ENCODE measurements at regions not wholly inside any gene's neighbourhood (a gene's known extent, or its start where the extent isn't known, plus 50 kb on each side); places are given as distances from the start of the nearest gene placed in this dataset.
A peak's percentile ranks its signal among the peaks of the same experiment; 100 is the strongest.

DNA sequence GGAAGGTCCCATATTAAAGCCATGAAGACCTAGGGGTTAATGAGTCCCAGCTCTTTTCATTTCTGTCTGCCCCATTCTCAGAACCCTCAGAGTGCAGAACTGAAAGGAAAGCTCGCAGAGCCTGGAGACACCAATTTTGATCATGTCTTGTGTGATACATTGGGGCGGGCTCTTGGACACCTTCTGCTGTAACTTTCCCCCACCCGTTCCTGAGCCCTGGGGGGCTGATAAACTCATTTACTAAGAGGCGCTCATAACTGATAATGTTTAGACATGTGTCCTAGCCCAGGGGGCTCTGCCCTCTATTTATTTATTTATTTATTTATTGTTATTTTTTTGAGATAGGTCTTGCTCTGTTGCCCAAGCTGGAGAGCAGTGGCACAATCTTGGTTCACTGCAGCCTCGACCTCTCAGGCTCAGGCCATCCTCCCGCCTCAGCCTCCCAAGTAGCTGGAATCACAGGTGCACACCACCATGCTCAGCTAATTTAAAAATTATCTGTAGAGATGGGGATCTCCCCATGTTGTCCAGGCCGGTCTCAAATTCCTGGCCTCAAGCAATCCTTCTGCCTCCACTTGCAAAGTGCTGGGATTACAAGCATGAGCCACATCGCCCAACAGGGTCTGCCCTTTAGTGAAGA is 72.4 kb upstream of the HAAO start:
- DNase-seq: no peak

DNA sequence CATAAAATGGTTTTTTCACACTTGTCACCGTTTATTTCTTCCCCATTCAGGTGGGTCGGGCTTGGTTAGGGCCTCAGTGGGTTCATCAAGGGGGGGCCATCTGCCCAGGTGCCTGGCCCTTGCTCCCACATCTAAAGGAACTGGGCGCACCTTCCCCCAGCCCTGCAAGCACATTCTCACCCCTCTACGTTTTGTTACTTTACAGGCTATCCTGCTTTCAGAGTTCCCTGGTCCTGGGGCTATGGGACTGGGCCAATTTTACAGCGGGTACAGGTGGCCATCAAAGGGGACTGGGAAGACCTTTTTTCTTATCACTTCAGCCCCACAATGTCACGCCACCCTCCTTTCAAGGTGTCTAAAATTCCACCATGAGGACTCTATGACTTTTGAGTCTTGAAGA is 71.8 kb upstream of the HAAO start:
- no peak for DNase-seq

DNA sequence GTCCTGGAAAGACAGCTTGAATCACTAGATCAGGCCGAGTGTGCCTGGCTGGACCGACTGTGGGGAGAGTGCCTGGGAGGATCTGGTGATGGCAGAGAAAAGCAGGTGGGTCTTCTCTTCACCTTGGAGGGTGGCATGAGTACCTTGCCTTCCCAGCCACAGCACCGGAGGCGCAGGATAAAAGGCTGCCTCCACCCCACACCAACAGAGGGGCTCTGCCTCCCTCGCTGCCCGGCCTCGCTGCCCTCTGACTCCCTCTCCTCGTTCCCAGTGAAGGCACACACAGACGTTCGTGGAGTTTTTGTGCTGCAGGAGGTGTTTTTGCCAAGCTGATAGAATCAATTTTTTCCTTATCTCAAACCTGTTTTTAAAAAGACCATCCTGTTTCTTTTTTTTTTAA is 71.4 kb upstream of the HAAO start:
- DNase-seq: no peak

DNA sequence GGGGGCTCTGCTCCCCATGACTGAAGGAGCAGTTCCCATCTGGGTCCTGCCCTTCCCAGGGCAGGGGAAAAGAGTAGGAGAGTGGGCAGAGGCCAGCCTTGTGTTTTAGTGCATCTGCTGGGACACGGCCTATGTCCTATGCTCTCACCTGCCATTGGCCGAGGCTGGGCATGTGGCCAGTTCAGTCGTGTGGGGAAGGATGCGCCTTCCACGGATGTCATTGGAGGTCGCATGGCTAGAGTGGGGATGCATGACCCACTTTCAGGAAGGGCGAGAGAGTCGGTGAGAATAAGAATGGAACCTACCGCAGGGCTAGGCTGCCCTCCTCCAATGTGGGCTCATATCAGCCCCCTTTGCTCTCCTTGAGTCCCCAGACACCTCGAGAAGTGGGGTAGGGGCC is 70.9 kb upstream of the HAAO start:
- DNase-seq: no peak

DNA sequence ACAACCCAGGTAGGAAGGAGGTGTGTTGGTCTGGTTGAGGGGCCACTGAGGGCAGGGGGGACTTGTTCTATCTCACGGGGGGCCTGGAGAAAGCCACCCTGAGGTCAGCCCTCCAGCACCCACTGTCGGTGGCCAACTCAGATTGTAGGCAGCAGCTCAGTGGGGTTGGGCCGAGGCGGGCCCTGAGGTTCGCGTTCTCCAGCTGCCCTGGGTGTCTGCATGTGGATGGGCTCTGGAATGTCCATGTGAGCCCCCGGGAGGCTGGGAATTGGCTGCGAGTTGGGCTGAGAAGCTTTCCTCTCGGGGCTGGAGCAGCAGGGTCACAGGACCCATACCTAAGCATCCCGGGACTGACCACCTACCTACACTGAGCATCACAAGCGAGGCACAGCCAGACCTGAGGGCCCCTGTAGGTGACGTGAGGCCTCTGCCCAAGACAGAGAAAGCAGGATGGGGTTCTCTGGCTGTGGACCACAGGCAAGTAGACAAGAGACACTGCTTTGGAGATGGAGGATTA is 70.3 kb upstream of the HAAO start:
- no peak for DNase-seq

DNA sequence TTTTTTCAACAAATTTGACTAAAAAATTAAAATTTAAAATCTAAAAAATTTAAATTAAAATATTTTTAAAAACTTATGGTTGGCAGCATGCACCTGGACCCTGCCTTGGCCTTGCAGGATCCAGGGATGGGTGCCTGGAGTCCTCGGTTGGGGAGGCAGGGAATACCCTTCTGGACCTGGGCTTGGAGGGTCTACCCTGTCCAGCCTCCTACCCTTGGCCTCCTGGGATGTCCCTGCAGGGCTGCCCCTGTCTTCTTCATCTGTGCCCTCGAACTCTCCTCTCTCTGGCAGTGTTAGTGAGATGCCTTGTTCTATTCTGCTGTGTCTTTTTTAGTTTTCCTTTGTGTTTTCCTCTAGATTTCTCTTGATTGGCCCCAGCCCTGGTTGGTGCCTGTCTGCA is 68.9 kb upstream of the HAAO start:
- DNase-seq: no peak

DNA sequence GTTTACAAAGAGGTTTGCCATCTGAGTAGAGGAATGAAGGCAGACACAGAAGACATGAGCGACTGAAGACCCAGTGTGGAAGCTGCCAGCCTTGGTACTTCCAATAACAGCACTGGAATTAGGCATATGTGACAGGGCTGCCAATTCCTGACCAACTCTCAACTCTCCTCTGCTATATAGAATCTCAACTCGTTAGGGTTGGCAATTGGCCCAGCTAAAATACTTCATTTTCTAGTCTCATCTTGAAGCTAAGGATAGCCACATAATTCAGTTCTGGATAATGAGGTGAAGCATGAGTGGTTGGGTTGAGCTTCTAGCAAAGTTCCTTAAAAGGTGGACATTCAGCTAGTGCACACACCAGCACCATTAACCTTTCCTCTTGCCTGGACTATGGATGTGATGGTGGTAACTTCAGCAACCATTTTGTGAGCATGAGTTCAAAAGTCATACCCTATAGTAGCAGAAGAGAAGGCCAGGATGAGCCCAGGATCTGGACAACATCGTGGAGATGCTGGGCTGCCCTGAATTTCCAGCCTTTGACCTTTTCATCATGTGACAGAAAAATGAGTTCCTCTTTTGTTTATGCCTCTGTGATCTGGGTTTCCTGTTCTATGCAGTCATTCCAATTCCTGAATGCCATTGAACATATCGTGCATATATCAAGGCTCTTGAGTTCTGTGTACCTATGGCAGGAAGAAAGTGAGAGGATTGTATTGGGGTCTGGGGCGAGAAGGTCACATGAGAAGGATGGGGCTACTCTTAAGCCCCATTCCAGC is 68.1 kb upstream of the HAAO start:
- DNase-seq: no peak

DNA sequence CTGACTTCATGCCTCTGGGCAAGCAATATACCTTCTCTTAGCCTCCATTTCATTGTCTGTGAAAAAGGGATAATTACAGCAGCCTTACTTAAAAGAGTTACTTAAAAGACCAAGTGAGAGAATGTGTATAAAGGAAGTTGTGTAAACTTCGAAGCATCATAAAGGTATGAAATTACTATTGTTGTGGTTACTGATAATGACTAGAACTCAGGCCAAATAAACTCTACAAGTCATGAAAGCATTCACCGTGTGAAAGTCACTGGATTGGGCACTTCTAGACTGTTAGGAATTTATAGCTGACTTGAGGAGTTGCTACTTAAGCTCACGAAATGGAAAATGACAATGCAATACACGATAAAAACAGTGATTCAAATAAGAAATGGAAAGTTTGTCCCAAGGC is 67.4 kb upstream of the HAAO start:
- no peak for DNase-seq

DNA sequence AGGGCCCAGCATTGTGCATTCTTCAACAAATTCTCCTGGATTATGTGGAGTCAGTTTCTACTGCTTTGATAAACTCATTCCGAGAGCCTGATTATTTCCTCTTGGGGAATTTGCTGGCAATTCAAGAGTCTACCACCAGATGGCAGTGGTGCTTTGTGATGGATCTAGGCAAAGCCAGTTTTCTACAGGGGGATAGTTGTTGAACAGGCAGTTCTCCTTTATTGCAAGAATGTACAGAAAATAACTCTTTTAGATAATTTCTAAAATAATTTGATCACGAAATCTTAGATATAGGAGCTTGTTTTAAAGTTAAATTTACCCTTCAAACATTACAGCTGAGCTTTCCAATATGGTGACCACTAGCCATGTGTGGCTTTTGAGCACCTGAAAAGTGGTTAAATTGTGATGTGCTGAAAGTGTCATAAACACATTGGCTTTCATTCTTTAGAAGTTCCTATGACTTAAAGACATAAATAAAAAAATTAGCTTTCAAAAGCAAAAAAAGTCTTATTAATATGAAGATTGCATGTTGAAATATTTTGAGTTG is 66.7 kb upstream of the HAAO start:
- peak; percentile 64 for DNase-seq

DNA sequence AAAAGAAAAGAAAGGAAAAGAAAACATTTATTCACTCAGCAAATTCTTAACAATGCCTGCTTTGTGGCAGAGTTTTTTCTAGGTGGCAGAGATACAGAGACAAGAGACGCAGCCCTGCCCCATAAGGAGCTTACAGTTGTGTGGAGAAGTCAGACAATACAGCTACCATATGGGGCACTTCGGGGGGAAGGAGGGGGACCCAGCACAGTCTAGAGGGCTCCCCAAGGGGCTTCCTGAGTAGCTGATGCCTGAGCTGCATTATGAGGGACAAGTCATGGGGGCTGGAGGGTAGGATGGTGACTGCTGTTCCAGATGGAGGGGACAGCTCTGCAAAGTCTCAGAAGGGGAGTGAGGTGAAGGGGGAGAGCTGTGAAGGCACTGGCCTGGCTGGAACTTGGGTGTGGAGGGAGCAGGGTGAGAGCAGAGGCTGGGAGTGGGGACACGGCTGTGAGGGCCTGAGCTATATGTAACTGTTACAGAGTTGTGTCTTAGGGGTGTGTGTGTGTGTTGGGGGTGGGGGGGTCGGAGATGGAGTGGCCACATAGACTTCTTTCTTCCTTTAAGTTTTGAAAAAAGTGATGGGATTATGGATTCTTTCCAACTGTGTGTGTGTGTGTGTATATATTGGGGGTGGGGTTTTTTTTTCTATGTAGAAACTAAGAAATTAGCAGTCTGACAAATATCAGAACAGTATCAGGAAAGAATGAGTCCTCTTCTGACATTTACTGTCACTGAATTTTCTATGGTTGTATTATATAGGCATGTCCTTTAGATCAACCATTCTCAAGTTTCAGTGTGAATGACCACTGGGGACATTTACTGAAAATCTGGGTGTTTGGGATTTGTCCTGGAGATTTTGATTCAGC is 66.0 kb upstream of the HAAO start:
- DNase-seq: no peak

DNA sequence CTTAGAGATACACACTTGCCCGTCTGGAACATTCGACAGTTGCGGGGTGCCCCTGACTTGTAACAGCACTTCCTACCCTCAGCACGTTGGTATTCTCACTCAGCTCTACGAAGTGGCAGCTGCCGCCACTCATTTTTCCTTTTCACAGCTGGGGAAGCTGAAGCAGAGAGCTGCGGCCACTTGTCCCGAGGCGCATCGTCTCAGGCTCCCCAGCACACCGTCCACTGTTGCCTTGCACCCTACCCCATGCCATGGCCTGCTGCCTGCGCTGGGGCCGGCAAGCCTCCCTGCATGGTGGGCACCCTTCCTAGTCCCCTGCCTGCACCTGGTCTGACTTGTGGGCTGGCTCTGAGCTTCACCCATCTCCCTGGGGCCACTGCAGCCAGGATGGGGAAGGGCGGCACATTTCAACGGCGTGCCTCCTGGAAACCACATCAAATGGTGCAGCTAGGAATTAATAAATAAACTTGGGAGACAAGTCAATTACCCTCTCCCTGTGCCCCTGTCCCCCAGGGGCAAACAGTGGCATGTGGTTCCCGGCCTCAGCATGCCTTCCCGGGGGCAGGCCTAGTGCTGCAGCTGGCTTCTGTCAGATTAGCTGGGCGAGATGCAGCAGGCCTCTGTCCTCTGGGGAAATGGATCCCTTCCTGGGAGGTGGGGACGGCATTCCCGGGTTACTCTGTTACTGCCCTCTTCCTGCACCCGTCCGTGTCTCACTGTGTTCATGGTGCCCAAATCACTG is 64.7 kb upstream of the HAAO start:
- DNase-seq: no peak

DNA sequence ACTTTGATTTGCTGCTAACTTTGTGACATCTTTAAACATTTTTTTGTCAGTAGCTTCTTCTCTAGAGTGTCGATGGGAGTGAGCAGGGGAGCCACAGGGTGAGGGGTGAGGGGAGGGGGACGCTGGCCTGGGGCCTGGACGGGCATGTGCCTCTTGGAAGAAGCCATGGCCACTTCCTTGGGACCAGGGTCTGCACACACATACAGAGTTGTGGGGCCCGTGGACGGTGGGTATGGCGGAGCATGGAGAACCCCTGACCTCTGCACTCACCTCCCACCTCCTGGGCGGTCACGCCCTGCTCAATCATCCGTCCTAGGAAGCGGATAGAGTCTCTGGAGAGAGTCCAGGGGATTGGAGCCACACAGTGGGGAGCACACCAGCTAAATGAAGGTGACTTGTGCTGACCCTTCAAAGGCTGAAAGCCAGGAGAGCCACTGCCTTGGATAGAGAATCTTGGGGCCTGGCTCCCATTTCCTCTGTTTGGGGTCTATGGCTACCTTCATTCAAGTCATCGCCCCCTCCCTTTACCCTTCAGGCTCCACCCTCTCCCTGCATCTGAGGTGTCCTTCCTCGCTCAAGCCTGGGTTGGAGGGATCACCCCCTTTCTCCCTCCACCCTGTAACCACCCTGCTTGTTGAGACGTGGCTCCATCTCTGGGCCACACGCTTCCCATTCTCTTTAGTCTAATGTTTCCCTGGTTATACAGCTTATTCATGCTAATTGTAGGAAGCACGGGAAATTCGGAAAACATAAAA is 63.9 kb upstream of the HAAO start:
- DNase-seq: no peak

DNA sequence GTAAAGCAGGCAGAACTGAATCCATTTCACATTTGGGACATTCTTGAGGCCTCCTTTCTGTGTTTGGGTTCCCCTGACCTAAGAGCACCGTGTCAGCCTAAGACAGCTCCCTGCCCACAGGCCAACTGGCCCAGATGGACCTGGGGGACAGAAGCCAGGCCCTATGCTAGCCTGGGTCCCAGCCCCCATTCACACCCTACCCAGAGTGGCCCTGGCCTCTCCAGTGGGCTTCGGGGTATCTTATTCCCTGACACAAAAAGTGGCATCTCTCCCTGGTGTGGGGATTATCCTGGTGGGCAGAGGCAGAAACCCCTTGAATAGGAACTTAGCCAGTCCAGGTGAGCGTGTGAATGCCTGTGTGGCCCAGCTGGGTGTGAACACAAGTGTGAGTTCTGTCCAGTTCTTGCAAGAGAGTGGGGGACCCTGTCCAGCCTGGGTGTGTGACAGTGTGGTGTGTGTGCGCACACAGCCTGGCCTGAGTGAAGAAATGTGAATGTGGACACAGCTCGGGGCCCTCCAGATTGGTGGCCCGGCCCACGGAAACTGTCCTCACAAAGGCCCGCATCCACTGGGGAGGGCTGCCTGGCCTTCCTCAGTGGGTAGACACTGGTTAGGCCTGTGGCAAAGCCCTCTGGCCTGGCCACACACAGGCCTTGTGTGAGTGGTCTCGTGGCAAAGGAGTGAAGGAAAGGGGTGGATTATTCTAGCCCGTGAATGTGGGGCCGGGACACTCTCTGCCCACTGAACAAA is 63.0 kb upstream of the HAAO start:
- DNase-seq: no peak

DNA sequence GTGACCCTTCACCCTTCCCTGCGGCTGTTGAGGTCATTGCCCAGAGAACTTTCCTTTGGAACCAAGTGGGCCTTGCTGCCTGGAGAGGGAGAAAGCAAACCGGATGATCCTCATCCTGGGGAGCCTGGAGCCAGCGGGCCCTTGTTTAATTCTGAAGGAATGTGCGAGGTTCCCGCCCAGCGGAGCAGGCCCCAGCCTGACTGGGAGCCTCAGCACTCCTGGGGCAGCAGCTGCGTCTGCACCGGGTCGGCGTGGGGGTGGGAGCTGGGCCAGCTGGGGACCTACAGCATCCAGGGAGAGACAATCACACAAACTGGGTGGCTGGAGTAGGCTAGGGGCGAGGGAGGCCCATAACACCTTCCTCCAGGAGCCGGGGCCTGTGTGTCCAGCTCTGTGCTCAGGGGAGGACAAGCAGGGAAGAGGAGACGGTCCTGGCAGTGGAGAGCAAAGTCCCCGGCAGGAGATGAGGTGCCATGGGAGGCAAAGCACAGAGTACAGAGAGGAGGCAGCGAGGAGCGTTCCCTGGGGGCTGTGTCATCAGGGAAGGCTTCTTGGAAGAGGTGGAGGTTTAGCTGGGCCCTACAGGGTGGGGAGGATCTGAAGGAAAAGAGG is 61.9 kb upstream of the HAAO start:
- DNase-seq: no peak

DNA sequence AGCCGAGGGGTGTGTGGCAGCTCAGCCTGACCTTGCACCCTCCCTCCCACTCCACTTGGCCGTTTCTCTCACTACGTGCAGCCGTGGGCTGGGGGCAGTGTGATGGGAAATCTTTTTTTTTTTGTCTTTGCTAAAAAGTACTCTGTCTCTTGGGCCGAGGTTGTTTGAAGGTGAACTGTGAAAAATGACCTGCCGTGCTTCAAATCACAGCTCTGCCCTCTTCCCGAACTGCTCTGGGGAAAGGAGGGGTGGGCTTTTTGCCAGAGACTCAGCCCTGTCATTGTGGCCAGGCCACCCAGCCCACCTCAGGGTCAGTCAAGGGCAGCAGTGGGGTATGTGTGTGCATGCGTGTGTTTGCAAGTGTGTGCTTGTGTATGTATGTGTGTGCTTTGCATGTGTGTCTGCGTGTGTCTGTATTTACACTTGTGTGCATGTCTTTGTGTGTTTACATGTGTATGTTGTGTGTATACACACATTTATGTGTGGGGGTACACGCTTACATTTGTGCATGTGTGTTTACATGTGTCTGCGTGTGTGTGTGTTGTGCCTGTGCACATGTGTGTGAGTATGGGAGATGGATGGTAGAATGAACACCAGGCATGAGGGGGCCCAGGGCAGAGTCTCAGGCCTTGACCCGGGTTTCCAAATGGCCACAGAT is 61.3 kb upstream of the HAAO start:
- no peak for DNase-seq

DNA sequence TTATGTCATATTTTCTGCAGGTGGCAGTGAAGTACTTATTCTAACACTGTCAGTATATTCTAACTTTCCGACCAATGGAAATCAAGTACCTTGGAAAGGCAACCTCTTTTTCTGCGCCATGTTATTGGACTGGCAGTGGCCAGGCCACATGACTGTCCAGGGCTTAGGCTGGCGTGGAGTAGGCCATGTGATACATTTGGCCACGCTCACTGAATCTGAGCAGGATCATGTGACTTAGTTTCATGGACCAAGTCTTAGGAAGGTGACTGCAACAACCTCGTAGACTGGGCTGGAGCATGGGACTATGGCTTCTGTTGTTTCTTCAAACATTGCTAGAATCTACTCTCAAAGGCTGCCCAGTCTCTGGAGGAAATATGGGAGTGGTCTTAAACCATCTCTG is 60.4 kb upstream of the HAAO start:
- DNase-seq: no peak

DNA sequence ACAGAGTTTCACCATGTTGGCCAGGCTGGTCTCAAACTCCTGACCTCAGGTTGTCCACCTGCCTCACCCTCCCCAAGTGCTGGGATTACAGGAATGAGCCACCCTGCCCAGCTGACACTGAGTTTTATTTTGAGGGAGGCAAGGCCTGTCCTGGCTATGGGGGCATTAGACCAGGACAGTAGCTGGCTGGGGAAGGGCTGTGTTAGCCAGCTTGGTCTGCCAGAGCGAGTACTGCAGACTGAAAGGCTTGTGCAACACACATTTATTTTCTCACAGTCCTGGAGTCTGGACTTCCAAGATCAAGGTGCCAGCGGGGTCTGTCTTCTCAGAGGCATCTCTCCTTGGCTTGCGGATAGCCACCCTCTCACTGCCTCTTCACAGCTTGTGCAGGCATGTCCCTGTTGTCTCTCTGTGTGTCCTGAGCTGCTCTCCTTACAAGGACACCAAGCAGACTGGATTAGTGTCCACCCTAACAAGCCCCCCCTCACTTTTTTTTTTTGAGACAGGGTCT is 59.4 kb upstream of the HAAO start:
- no peak for DNase-seq

DNA sequence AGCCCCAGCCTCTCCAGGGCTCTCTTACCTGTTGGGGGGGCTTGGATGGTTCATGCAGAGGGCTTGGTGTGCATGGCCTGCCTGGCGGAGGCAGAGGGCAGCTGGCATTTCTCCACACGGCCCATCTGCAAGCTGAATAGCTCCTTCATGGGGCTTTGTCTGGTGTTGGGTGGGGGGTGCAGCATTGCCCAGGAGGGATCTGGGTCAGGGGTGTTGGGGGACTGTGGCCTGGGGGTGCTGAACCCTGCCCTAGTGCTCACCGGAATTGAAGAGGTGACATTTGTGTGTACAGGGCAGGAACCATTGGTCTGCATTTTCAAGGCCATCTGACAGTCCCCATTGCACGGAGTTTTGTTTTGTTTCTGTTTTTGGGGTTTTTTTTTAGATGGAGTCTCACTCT is 58.8 kb upstream of the HAAO start:
- DNase-seq: no peak

DNA sequence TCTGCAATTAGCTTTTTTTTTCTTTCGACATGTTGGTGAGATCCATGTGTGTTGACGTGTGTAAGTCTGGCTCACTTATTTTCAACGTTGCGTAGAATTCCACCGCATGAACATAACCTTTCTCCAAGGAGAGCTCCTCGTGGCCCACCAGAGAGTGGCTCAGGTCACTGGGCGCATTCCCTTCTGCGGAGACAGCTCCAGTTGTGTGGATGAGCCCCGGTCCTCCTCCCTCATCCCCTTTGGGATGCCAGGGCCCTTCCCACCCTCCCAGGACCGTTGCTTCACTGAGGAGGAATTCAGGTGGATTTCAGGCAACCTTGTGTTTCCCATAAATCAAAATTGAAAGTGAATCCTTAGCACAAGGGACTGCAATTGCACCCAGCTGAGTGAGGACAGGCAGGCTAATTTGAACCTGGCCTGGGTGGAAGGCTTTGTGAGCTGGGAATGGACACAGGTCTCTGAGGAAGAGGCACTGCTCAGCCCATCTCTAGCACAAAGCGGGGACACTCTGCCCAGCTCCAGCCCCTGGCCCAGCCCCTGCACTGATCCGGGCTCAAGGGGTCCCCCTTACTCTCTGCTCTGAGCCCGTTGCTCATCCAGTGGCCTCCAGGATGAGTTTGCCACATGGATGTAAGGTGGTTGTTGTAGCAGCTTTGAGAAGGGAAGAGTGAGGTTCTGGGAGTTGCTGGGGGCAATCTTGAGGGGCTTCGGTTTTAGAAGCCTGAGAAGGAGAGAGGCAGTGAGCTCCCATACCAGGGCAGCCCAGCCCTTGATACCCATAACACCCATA is 57.8 kb upstream of the HAAO start:
- DNase-seq: no peak
